Peyer's patch (tissue), 4 donors: ENCODE measurements at regions not wholly inside any gene's neighbourhood (a gene's known extent, or its start where the extent isn't known, plus 50 kb on each side); places are given as distances from the start of the nearest gene placed in this dataset.
"Not testable (repeated sequence)": the region's sequence is repeated elsewhere in the genome, so short reads cannot be mapped to it uniquely, and the experiment has no call there.

Experiments
- POLR2A ChIP-seq, 2 donors: fragments of 450-650 bp; IDR thresholded peaks; one replicate each; pipeline ENCODE4 v1.5.1; 2017; ENCODE audit warnings: antibody characterized with exemption in 2 of 2, mild to moderate bottlenecking in 2 of 2, moderate library complexity in 2 of 2
- TF ChIP-seq, protein P1 (sequence below), 6 experiments: fragments of 450-650 bp in 4 of 6; fragments of 200-600 bp in 2 of 6; sonication (generic) in 1 of 6; IDR thresholded peaks; one replicate each; pipeline ENCODE4 v1.5.1; 2017 to 2019; ENCODE audit warnings: antibody characterized with exemption in 6 of 6, mild to moderate bottlenecking in 3 of 6, moderate library complexity in 1 of 6

- not testable (repeated sequence) for TF ChIP-seq POLR2A (IDR thresholded peaks at IDR 0.05)
- TF ChIP-seq, protein P1, sequence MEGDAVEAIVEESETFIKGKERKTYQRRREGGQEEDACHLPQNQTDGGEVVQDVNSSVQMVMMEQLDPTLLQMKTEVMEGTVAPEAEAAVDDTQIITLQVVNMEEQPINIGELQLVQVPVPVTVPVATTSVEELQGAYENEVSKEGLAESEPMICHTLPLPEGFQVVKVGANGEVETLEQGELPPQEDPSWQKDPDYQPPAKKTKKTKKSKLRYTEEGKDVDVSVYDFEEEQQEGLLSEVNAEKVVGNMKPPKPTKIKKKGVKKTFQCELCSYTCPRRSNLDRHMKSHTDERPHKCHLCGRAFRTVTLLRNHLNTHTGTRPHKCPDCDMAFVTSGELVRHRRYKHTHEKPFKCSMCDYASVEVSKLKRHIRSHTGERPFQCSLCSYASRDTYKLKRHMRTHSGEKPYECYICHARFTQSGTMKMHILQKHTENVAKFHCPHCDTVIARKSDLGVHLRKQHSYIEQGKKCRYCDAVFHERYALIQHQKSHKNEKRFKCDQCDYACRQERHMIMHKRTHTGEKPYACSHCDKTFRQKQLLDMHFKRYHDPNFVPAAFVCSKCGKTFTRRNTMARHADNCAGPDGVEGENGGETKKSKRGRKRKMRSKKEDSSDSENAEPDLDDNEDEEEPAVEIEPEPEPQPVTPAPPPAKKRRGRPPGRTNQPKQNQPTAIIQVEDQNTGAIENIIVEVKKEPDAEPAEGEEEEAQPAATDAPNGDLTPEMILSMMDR (IDR thresholded peaks at IDR 0.05) = not testable (repeated sequence)
These were observed 126.5 kb upstream of the PTPRG start for GRCh38 chr3:61434901-61435300.
